T follicular helper cell (primary cell): ENCODE measurements at regions not wholly inside any gene's neighbourhood (a gene's known extent, or its start where the extent isn't known, plus 50 kb on each side); places are given as distances from the start of the nearest gene placed in this dataset.
"Not testable (repeated sequence)": the region's sequence is repeated elsewhere in the genome, so short reads cannot be mapped to it uniquely, and the experiment has no call there.

ENCODE experiments used
- DNase-seq: peaks from one replicate; pipeline ENCODE4 v3.0.0-alpha.2; 2020; ENCODE audit warnings: low read depth

- DNase-seq = peak; percentile 66
Observed at GRCh38 chr17:47066841-47067682, 88.0 kb upstream of the RPRML start.

- no peak for DNase-seq
Observed at GRCh38 chr17:47066095-47066494, 87.0 kb upstream of the RPRML start.

- DNase-seq = no peak
Observed at GRCh38 chr17:47064684-47065083, 85.6 kb upstream of the RPRML start.

DNA sequence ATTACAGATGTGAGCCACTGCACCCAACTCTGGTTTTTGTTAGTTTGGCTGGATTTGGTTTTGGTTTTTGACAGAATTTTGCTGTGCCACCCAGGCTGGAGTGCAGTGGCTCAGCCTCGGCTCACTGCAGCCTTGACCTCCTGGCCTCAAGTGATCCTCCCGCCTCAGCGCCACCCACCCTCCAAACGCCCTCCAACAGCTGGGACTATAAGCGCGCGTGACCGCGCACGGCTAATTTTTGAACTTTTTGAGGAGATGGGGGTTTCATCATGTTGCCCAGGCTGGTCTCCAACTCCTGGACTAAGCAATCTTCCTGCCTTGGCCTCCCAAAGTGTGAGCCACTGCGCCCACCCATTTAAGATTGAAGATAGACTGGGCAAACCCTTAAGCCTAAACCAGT is 84.4 kb upstream of the RPRML start:
- DNase-seq = no peak

- not testable (repeated sequence) for DNase-seq
Observed at GRCh38 chr17:47062851-47063250, 83.8 kb upstream of the RPRML start.

GRCh38 chr17:47060005-47060404 is 81.0 kb upstream of the RPRML start:
- DNase-seq = not testable (repeated sequence)

DNA sequence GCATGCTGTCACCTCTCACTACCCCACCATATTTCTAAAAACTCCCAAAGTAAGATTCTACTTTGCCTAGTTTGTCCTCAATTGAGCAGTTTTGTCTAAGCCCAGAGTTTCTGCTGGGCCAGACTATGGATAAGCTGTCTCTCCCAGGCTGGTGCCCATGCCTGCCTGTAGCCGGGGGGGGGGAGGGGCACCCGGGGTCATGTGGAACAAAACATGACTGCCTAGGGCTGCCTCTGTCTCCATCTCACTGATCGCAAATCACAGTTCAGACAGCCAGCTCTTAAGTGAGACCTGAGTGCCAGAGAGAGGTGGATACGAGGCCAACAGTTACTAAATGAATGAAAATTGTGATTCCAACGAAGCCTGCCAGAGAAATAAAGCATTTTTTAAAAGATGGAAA is 78.8 kb upstream of the RPRML start:
- DNase-seq = no peak

GRCh38 chr17:47057279-47057678 is 78.2 kb upstream of the RPRML start:
- not testable (repeated sequence) for DNase-seq

- not testable (repeated sequence) for DNase-seq
Observed at GRCh38 chr17:47056687-47057086, 77.6 kb upstream of the RPRML start.
